ENCODE measurements at regions not wholly inside any gene's neighbourhood (a gene's known extent, or its start where the extent isn't known, plus 50 kb on each side); places are given as distances from the start of the nearest gene placed in this dataset.

- Mint-ChIP-seq H3K27me3 (peaks cover 4 to 12% of the 10 kb centered on the region in 2 donors), H3K27ac (no peak overlapping the region), H3K4me1 (peaks cover 0 to under 1% of the 10 kb centered on the region in 2 donors), H3K4me3 (no peak overlapping the region), H3K9me3 (no peaks in the 10 kb centered on the region), H3K36me3 (no peaks in the 10 kb centered on the region)
- DNase-seq = no peak
- ATAC-seq (replicated peaks) = no peak
These were observed 411.3 kb upstream of the TPM1 start for GRCh38 chr15:62631076-62631724.

DNA sequence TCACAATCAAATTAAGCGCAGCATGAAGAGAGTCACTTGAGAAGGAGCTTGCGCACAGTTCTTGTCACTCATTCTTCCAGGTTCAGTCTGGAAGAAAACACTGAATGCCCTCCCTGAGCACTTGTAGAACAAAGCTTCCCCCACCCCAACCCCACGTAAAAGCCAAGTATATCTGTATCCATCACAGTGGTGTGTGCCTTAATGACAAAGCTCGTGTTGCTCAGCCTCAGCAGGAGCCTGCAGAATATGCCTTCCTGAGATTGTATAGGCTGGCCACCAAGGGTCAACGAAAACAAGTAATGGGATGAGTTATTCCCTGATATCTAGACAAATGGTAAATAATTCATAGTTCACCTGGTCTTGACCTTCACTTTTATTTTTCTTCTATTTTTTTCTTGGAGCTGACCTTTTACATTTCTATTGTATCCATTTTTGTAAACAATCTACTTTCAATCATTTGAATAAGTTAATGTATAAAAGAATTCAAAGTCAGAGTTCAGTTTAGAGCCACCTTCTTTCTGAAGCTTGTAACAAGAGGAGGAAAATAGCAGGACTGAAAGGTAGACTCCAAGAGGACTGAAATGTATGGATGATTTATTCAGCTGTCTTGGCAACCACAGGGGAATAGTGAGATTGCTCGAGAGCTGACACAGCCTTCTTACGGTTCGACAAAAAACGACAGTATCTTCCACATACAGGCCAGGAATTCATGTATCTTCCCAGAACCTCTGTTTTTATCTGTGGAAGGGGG, 405.5 kb upstream of the TPM1 start:
- Mint-ChIP-seq H3K9me3 (no peaks in the 10 kb centered on the region), H3K27me3 (peaks cover 0 to 4% of the 10 kb centered on the region in 2 donors), H3K4me1 (peaks cover 2 to 8% of the 10 kb centered on the region in 2 donors), H3K4me3 (no peak overlapping the region), H3K27ac (no peak overlapping the region), H3K36me3 (no peaks in the 10 kb centered on the region)
- no peak for DNase-seq
- no peak for ATAC-seq (replicated peaks)

GRCh38 chr15:62637574-62637897, 405.0 kb upstream of the TPM1 start:
- H3K4me3 Mint-ChIP-seq = no peak overlapping the region
- peaks cover 2 to 8% of the 10 kb centered on the region in 2 donors for H3K4me1 Mint-ChIP-seq
- no peaks in the 10 kb centered on the region for H3K36me3 Mint-ChIP-seq
- ATAC-seq (replicated peaks) = no peak
- peaks cover 0 to 4% of the 10 kb centered on the region in 2 donors for H3K27me3 Mint-ChIP-seq
- no peak for DNase-seq
- no peaks in the 10 kb centered on the region for H3K9me3 Mint-ChIP-seq
- no peak overlapping the region for H3K27ac Mint-ChIP-seq

DNA sequence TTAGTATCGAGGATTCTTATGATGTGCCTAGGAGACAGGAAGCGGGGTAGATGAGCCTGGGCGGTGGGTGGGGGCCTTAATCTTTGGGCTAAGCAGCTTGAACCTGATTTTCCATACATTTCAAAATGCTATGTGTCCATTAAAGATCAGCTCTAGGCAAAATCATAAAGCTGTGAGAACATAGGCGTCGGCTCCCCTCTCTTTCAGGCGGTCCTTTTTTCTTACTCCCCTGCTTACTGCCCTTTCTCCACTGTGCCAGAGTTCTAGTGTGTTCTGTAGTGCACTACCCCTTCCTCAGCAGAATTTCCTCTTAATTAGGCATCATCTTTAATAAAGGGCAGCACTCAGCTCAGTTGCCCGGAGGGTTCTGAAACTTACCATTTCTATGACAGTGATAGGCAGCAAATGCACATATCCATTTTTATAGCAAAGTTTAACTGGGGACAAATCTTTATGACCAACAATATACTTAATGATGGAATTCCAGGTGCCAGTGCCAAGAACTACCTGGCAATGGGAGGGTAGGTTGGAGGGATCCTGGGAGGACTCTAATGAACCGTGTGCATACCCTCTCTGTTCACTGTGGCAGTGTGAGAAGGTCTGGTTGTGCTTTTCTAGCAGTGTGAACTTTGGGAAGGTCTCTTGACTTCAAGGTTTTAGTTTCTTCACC, 404.5 kb upstream of the TPM1 start:
- H3K27ac Mint-ChIP-seq = no peak overlapping the region
- H3K27me3 Mint-ChIP-seq = peaks cover 0 to 4% of the 10 kb centered on the region in 2 donors
- no peak for ATAC-seq (replicated peaks)
- no peaks in the 10 kb centered on the region for H3K36me3 Mint-ChIP-seq
- DNase-seq = no peak
- H3K4me1 Mint-ChIP-seq = peaks cover 2 to 8% of the 10 kb centered on the region in 2 donors
- H3K9me3 Mint-ChIP-seq = no peaks in the 10 kb centered on the region
- H3K4me3 Mint-ChIP-seq = no peak overlapping the region

DNA sequence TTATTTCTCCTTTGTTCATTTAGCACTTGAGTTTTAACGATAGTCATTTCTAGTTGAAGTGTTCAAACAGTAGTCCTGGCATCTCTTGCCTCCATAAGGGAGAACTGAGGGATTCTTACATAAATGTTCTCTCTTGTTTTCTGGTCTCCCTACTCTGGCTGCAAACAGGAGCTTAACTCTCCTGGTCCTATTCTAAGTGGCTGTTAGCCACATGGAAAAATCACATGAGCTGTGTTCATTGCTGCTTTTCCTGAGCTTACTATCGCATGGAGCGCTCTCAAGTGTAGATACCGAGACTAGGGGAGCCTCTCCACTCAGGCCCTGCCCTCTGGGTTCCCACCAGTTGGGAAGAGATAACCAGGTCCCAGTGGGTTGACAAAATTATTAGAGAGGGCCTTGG, 403.1 kb upstream of the TPM1 start:
- no peak for DNase-seq
- Mint-ChIP-seq H3K27me3 (peaks cover 4% of the 10 kb centered on the region in 2 donors), H3K4me3 (no peak overlapping the region), H3K27ac (no peak overlapping the region), H3K4me1 (peaks cover 2 to 8% of the 10 kb centered on the region in 2 donors), H3K36me3 (no peaks in the 10 kb centered on the region), H3K9me3 (no peaks in the 10 kb centered on the region)
- no peak for ATAC-seq (replicated peaks)

DNA sequence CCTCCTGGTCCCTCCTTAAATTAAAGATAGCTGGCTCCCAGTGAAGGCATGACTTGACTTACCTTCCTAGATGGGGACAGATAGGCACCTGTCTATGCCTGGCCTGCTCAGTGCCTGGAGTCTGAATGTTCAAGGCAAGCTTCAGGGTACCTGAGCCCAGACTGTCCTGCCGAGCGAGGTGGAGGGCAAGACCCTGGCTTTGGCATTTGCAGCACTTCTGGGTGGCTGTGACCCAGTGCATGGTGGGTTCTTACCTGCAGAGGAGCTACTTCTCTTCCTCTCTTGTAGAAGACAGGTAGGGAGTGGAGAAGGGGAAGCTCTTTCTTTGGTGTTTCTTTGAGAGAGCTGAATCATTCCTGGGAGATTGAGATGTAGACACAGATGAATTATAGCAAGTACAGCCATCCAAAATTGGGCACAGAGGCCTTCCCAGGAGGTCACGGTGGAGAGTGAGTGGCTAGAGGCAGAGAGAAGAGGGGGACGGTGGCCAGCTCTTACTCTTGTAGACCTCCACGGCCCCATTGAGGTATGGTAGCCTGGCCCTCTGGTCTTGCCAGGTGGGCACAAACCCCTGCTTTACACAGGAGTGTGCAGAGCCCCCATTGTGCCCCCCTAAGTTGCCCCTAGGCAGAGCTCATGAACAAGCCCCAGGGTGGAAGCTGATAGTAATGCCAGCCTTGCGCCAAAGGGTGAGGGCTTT, 402.5 kb upstream of the TPM1 start:
- H3K27ac Mint-ChIP-seq = no peak overlapping the region
- H3K4me1 Mint-ChIP-seq = peaks cover 2 to 8% of the 10 kb centered on the region in 2 donors
- H3K27me3 Mint-ChIP-seq = peaks cover 4 to 6% of the 10 kb centered on the region in 2 donors
- no peaks in the 10 kb centered on the region for H3K36me3 Mint-ChIP-seq
- no peaks in the 10 kb centered on the region for H3K9me3 Mint-ChIP-seq
- no peak for DNase-seq
- no peak for ATAC-seq (replicated peaks)
- H3K4me3 Mint-ChIP-seq = no peak overlapping the region

GRCh38 chr15:62641825-62642224, 400.7 kb upstream of the TPM1 start:
- Mint-ChIP-seq H3K4me1 (peaks cover 0 to under 1% of the 10 kb centered on the region in 2 donors), H3K36me3 (no peaks in the 10 kb centered on the region), H3K9me3 (no peaks in the 10 kb centered on the region), H3K27me3 (peaks cover 4 to 6% of the 10 kb centered on the region in 2 donors), H3K27ac (no peak overlapping the region), H3K4me3 (no peak overlapping the region)
- no peak for ATAC-seq (replicated peaks)
- DNase-seq = no peak

DNA sequence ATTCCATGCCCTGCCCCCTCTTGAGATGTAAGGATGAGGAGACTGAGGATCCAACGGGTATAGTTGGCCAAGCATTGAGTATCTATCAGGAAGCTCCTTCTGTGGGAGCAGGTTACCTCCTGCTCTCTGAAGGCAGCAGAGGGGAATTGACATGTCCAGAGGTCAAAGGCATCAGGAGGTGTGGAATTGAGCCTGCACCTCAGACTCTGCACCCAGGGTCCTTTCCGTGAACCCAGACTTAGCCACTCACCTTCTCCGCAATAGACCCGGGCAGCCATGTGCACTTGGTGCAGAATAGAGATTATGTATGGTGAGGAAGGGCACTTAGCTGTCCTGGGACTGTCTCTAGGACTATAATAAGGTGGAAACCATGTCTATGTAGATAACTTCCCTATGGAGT, 399.0 kb upstream of the TPM1 start:
- DNase-seq (no peak), ATAC-seq (replicated peaks) (no peak)
- no peaks in the 10 kb centered on the region for H3K4me1 Mint-ChIP-seq
- no peak overlapping the region for H3K27ac Mint-ChIP-seq
- no peak overlapping the region for H3K4me3 Mint-ChIP-seq
- no peaks in the 10 kb centered on the region for H3K36me3 Mint-ChIP-seq
- no peaks in the 10 kb centered on the region for H3K9me3 Mint-ChIP-seq
- peaks cover 4 to 6% of the 10 kb centered on the region in 2 donors for H3K27me3 Mint-ChIP-seq

GRCh38 chr15:62644216-62644888, 398.2 kb upstream of the TPM1 start:
- H3K9me3 Mint-ChIP-seq = no peaks in the 10 kb centered on the region
- H3K4me3 Mint-ChIP-seq = no peak overlapping the region
- DNase-seq (no peak), ATAC-seq (replicated peaks) (no peak)
- H3K4me1 Mint-ChIP-seq = peaks cover 0 to under 1% of the 10 kb centered on the region in 2 donors
- peaks cover 4 to 6% of the 10 kb centered on the region in 2 donors for H3K27me3 Mint-ChIP-seq
- no peaks in the 10 kb centered on the region for H3K36me3 Mint-ChIP-seq
- H3K27ac Mint-ChIP-seq = no peak overlapping the region

DNA sequence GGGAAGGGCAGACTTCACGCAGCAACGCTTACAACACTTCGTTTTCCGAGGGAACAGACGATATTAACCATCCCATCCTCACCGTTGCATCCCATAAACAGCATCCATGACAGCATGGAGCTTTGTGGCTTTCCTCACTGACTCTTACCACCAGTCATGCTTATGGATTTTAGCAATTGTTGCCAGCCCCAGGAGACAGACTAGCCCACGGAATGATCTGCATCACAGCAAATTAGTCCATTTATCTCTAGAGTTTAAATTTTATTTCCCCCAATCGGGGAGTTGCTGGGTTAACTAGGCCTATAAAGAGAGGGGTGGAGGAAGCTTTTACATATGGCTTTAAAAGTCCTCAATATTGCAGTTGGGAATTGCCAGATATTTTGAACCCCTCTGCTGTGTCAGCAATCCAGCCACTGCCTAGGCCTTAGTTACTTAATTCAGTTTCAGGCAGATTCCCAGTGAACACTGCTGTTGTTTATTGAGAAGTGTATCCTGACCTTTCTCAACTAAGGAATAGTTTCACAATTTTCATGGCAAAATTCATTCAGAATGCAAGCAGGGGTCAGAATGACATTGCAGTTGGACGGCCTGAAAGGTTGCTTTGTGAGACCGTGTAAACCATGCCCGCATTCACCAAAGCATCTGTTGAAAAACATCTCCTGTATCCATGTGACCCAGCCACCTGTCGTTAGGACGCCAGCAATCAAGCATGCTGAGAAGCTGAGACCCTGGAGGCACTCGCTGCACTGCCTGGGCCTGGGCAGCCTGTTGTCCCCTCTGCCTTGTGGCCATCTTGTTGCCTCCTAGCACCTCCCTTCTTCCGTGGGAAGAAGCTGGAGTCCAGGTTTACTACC, 397.4 kb upstream of the TPM1 start:
- ATAC-seq (replicated peaks) (no peak), DNase-seq (no peak)
- peaks cover under 1 to 6% of the 10 kb centered on the region in 2 donors for H3K27me3 Mint-ChIP-seq
- H3K27ac Mint-ChIP-seq = no peak overlapping the region
- no peak overlapping the region for H3K4me3 Mint-ChIP-seq
- H3K9me3 Mint-ChIP-seq = no peaks in the 10 kb centered on the region
- H3K36me3 Mint-ChIP-seq = no peaks in the 10 kb centered on the region
- H3K4me1 Mint-ChIP-seq = peaks cover 0 to 5% of the 10 kb centered on the region in 2 donors

GRCh38 chr15:62647202-62647842, 395.2 kb upstream of the TPM1 start:
- H3K4me3 Mint-ChIP-seq = no peak overlapping the region
- peaks cover 0 to 5% of the 10 kb centered on the region in 2 donors for H3K4me1 Mint-ChIP-seq
- H3K27me3 Mint-ChIP-seq = peaks cover 0 to 6% of the 10 kb centered on the region in 2 donors
- no peaks in the 10 kb centered on the region for H3K9me3 Mint-ChIP-seq
- H3K27ac Mint-ChIP-seq = no peak overlapping the region
- H3K36me3 Mint-ChIP-seq = no peaks in the 10 kb centered on the region
- ATAC-seq (replicated peaks) (no peak), DNase-seq (no peak)

DNA sequence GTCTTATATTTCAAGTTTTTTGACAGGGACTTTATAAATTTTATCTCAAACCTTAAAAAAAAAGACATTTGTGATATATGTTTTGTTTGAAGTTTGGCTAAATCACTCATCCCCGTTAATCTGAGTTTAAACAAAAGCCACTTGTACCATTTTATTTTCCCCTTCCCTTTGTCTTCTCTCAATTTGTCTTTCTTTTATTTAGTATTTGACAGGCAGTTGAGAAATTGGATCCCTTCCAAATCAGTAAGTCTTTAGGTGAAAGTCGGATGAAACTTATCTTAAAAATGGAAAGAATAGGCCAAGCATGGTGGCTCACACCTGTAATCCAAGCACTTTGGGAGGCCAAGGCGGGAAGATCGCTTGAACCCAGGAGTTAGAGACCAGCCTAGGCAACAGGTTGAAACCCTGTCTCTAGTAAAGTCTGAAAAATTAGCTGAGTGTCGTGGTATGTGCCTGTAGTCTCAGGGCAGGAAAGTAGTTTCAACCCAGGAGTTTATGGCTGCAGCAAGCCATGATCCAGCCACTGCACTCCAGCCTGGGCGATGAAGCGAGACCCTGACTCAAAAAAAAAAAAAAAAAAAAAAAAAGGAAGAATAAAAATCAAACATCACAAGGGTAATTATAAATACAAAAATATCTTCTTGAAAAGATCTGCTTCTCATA, 394.6 kb upstream of the TPM1 start:
- peaks cover 0 to 6% of the 10 kb centered on the region in 2 donors for H3K27me3 Mint-ChIP-seq
- no peaks in the 10 kb centered on the region for H3K9me3 Mint-ChIP-seq
- H3K27ac Mint-ChIP-seq = no peak overlapping the region
- no peak overlapping the region for H3K4me3 Mint-ChIP-seq
- DNase-seq (no peak), ATAC-seq (replicated peaks) (no peak)
- peaks cover 0 to 5% of the 10 kb centered on the region in 2 donors for H3K4me1 Mint-ChIP-seq
- no peaks in the 10 kb centered on the region for H3K36me3 Mint-ChIP-seq
